Cerebellar cortex (tissue), 1 donor: ENCODE measurements at regions not wholly inside any gene's neighbourhood (a gene's known extent, or its start where the extent isn't known, plus 50 kb on each side); places are given as distances from the start of the nearest gene placed in this dataset.

ENCODE experiments used
- DNase-seq: peaks from one replicate; pipeline ENCODE4 v3.0.0-alpha.2; 2015; ENCODE audit warnings: low spot score

GRCh38 chr2:236499691-236500578 is 69.7 kb upstream of the ACKR3 start:
- no peak for DNase-seq

DNA sequence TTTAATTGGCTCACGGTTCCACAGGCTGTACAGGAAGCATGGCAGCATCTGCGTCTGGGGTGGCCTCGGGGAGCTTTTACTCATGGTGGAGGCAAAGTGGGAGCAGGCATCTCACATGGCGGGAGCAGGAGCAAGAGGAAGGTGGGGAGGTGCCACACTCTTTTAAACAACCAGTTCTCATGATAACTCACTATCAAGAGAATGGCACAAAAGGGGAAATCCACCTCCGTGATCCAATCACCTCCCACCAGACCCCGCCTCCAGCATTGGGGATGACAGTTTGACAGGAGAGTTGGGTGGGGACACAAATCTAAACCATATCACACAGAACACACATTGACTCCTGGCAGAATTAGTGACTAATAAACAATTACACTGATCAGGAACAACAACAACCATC is 68.6 kb upstream of the ACKR3 start:
- DNase-seq = no peak

DNA sequence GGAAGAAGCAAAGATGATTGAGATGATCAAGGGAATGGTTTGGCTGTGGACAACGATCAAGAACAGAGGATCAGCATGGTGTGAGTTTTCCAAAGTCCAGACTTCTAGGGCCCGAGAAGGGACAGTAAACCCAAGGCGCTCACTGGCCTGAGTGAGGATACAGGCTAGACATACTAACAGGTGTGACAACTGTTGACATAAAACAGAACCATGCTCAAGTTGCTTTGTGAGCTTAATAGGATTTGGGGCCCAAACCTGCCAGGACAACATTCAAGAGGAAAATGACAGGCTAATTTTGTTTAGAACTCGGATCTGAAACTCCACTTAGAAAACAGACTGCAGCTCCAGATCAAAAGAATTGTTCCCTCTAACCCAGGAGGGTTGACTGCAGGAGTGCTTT is 68.1 kb upstream of the ACKR3 start:
- no peak for DNase-seq

GRCh38 chr2:236503100-236503499 is 66.5 kb upstream of the ACKR3 start:
- peak; percentile 3 for DNase-seq

DNA sequence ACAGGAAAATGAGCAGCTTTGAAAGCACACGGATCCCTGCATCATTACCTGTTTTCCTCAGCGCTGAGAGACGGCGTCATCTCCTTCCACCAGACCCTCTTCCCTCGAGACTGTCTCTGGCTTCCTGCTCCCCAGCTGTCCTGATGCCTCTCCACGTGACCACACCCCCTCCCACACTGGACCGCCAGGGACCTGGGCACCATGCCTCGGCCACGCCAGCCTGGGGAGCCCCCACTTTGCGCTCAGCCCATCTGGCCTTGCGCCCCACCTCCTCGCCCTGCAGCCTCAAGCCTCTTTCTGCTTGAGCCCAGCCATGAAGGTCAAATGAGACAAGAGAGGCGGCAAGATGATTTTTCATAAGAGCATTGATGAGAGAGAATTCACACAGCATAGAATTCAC is 66.0 kb upstream of the ACKR3 start:
- peak; percentile 1 for DNase-seq

DNA sequence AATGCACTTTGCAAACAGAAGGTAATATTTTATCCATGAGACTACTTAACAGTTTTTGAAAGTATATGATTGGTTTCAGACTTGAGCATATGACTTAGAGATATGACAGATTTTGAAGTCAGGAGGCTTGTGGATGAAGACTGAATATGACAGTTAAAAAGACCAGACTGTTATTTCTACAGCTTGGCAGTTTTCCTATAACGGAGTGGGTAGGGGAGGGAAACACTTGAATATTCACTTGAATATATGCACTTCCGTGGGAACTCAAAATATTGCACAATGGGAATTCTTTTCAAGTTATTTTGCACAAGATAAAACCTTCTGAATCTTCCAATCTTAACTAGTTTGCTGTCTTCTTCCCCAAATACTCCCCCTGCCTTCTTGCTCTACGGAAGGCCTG is 64.6 kb upstream of the ACKR3 start:
- no peak for DNase-seq

DNA sequence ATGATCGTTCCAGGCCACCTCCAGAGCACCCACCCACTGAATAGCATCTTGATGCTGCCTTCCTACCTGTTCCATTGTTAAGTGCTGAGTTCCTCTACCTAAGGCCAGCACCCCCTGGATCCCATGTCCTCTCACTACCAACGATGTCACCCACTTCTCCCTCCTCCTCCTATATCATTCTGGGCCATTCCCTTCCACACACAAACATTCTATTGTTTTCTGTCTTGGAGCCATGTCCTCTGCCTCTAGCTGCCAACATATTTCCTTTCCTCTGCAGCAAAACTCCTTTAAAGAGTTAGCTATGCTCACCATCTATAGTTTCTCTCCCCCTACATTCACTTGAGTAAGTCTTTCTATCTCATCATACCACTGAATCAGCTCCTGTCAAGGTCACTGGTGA is 64.0 kb upstream of the ACKR3 start:
- DNase-seq = no peak

- no peak for DNase-seq
Observed at GRCh38 chr2:236507393-236508085, 62.1 kb upstream of the ACKR3 start.

DNA sequence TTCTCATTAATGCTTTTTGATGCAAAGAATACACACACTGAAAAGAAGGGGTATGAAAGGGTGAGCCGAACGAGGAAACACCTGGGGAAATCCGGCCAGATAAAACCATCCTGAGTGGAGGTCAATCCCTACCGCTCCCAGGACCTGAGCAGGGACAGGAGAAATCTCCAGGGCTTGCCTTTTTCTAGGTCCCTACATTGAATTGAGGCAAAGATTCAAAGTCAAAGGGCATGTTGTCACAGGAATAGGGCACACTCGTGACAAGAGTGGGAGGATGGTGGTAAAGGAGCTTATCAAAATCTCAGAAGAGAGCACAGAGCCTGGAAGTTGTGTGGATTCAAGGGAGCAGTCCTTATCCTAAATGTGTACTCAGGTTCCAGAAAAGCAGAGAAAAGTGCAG is 61.2 kb upstream of the ACKR3 start:
- no peak for DNase-seq

DNA sequence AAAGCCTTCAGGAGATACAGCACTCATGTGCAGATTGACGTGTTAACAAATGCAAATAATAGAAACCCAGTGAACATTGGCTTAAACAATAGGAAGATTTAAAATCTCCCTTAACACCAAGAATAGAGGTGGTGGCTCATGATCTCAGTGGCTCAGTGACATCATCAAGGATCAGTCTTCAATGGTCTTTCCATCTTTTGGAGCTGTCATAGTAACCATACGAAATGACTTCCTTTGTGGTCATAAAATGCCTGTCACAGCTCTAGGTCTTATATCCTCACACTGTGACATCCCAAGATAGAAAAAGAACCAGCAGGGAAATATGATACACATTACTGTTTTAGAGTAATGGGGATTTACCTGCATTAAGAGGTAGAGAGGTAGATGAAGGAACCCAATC is 59.6 kb upstream of the ACKR3 start:
- no peak for DNase-seq

DNA sequence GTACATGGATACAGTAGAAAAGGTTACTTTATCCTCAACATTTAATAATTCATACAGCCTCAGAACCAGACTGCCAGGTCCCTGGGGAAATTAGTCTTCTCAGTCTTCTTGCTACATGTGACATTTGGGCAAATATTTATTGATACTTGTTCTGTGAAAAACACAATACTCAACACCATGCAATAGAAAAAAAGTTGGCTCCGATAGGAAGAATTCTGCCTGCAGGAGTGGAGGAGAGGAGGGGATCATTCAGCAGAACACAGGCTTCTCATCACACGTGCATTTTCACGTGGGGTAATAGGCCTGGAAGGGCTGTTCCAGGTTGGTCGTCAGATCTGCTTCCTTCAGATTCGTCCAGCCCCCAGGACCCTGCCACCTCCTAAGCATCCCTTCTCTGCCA is 58.4 kb upstream of the ACKR3 start:
- no peak for DNase-seq

DNA sequence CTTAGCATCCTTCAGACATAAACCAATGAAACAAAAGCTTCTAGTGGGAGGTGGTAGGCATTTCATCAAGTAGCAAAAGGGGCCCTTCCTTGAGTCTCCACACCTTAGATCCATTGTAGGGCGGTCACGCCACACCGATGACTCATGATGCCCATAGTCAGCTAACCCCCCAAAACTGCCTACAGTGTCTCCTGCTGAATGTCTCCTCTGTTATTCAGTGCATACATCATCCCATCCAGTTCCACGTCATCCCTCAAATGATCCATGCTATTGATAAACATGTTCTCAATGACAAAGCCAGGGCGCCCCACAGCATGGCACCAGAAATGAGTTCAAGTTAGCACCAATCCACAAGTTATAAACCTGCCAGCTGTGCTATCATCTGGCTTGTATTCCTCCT is 57.4 kb upstream of the ACKR3 start:
- no peak for DNase-seq

DNA sequence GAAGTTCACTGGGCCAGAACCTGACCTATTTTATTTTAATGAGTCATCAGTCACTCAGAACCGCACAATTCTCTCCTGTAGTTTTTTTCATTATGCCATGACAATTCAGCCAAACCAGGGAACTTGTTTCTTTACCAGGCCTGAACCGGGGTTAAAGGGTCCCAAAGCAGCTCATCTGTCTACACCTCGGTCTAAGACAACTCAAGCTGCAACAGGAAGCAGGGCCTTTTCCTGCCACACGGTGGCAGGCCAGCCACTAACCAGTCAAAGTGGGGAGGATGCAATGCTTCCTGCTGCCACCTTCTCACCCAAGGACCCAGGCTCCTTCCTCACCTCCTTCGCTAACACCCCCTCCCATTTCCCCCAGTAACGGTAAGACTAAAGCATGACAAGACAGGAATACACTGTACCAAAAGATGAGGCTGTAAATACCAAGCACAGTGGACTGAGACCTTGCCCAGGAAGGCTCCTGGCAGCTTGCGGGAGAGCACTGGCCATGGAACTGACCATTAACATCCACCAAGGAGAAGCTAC is 56.7 kb upstream of the ACKR3 start:
- DNase-seq = peak; percentile 51

GRCh38 chr2:236513956-236514355 is 55.7 kb upstream of the ACKR3 start:
- no peak for DNase-seq

DNA sequence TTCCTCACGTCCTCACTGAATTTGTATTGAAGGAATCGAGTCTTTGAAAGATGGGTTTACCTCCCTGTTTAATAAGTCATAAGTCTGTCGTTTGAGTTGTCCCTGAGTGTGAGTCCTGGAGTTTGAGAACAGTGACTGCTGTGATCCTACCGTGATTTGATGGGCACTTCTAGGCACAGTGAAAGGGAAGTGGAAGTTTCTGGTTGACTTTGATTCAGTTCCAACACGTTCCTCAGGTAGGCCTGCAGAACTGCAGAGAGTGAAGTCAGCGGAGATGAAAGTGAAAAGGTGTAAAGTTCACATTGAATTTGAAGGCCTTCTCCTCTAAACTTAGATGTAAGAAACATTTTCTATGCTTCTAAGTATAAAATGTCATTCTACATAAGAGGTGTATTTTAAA is 52.9 kb upstream of the ACKR3 start:
- DNase-seq = no peak

DNA sequence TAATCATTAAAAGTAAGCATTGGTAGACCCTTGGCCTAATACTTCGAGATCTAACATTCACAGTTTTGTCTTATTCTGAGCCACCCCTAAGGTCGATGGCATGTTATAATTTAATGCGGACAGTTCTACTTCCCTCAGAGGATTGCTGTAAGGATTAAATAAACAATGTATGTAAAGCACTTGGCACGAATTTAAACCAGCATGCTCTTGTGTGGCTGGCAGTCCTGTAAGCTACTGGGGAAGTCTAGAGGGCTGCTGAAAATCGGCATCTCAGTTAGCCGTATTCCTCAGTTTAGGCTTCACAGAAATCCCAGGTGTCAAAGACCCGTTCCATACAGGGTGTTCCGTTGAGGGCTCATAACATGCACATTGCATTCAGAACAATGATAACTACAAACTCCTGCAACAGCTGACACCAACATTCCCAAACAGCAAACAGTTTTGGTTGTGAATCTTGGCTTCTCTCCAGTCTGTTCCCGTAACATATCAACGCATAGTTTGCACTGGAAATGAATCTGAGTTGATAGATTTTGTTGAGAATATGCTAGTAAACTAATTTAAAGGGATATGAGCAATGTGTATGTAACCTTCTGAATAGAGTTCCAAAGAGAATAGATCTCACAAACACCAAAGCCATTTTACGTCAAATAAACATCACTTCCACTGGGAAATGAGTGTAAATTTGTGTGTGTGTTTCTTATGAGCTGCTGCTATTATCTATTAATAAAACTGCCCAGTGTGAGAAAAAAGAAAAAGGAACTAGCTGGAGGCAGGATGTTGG is 52.2 kb upstream of the ACKR3 start:
- DNase-seq = no peak
